DMS153 treated with DMSO at 0.1 percent for 48 hours (cell line): ENCODE measurements at regions not wholly inside any gene's neighbourhood (a gene's known extent, or its start where the extent isn't known, plus 50 kb on each side); places are given as distances from the start of the nearest gene placed in this dataset.

Source experiments
- DNase-seq: peaks from one replicate; lab custom pipeline; 2025; ENCODE audit not compliant: unreplicated experiment; lab: John Stamatoyannopoulos, UW

DNA sequence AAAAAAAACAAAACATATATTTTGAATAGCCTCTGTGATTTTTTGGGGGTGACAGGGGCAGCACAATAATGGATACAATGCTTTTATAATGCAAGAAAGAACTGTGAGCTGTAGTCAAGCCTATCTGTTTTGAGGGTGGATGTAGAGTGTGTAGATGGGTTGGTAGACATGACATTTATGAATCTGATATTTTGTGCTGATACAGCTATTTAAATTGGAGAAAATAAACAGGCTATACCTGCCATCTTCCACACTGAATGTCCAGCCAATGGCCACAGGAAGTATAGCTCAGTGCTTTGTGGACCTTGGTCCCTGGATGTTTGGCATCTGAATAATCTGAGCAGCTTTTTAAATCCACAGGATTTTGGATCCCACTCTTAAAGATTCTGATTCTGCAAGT is 175.0 kb downstream of the NEDD1 start:
- no peak for DNase-seq

DNA sequence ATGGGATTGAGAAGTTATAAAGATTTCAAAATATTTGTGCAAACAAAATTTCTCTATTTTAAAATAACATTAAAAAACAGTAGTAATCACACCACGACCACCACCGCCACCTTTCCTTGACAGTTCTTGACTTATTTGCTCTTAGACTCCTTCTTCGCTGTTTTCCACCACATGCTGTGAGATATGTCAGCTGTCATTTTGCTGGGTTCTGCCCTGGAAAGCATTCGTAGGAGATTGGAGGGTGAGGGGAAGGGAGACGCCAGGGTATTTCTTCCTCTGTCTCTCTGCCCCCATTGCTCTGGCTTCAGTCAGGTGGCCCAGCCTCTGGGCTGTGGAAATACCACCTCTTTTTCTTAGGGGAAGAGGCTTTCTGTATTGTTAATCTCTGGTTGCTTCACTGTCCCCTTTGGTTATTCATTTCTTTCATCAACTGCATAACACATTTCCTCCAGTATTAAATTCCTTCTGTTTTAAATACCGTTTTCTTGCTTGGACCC is 186.2 kb downstream of the NEDD1 start:
- no peak for DNase-seq

DNA sequence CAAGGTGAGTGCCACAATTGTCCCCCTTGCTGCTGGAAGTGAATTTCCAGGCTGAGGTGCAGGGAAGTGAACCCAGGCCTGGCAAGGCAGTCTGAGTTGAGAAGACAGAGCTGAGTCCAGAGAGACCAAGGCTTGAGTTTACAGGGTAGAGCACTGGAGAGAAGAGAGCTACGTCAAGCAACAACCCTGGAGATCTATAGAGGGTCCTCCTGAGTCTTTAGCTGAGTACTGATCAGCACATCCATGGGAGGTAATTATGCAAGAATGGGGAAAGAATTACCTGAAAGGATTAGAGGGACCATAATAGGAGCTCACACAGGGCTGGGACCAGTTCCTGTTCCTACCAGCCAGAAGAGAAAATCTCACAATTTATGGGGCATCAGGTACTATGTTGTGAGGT is 190.7 kb downstream of the NEDD1 start:
- DNase-seq, result no peak

DNA sequence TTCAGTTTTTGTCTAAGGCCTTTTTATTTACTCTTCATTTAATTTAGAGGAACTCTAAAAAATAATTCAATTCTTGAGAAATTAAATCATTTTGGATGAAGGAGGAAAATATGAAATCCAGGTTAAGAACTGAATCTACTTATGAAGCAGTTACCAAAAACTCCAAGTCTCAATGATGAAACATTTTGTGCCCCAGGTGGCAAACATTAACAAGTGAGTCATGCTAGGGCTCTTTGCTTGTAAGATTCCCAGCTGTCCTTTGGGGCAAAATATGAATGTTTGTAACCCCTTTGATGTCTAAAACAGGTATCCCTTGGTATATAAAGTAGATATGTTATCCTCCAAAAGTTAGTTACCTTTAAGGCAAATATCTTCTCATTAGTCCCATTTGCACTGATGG is 202.4 kb downstream of the NEDD1 start:
- no peak for DNase-seq

DNA sequence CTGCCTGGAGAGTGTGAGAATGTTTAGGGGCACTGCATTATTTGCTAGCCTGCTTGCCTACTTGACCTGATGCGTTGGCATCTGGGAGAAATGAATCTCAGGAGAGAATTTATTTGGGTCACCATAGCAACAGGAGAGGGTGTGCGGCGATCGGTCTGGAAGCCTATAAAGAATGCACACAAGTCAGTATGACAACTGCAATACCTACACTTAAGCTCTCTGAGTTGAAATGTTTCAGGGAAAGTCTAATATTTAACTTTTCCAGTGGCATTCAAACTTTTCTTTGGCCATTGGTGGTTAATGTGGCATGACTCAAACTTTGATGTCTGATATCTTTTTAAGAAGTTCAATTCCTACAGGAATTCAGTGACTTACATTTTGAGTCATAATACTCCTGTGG is 205.1 kb downstream of the NEDD1 start:
- no peak for DNase-seq

DNA sequence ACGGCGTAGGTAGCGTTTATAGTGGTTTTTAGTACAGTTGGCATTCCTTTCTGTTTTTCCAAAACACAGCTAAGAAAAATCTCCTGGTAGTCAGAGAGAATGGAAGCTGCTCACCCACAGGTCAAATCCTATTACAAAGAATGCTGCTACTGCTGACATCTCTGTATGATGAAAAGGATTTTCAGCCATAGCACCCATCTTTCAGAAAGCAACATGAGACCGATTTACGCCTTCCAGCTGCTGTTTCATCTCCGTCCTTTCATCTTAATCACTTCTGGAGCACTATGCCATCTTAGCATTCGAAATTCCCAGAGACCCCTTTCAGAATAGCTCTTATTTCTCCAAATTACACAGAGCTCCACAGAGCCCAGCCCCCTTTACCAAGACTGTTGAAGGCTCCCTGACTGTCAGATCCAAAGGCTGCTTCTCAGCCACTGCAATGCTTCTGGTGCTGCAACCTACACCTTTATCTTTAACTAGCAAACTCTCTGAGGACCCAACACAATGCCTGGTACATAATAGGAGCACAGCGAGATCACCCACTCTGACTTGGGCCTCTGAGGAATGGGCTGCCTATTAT is 211.8 kb downstream of the NEDD1 start:
- no peak for DNase-seq

DNA sequence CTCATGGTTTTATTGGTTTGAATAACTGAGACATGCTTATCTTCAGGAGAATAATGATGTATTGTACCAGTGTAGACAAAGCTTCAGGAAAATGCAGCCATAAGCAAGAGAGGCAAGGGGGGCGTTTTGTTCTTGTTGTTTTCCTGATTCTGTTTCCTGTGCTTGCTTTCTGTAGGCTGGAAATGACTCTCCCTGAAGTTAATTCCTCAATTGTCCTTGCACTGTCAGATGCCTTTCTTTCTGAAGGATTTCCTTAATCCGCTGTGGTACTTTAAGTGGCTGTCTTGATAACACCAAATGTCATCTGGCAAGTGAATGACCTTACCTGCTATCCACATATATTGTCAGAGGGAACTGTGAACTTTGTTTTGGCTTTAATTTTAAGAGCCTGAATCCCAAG is 220.0 kb downstream of the NEDD1 start:
- DNase-seq, result no peak

DNA sequence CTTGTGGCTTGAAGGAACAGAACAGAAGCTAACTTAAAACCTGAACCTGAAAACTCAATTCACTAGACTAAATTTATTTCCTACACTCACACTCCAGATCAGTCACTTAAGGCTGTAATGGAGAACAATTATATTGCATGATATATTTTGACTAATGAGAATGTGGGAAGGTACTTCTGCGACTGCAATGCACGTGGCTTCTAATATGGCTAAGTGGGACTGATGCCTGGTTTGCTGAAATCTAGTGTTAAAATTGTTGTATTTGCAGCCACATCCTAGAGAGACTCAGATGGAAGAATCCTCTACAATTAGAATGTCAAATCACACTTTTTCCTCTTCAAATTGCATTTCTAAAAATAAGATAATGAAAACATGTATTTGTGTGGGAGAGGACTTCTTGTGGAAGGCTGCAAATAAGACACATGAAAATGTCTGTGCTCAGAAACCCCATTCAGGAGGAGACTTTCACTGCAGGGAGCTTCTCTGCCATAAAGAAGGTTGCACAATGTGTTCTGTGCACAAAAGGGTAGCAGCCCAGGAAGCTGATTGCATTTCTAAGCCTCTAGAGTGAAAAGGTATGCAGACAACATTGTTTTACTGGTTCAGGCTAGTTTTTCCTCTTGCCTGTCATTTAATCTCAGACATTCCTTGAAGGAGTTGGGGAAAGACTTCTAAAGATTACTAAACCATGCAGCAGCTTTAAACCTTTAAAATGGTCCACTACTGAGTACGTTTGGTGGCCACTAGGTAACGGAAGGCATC is 224.3 kb downstream of the NEDD1 start:
- no peak for DNase-seq

DNA sequence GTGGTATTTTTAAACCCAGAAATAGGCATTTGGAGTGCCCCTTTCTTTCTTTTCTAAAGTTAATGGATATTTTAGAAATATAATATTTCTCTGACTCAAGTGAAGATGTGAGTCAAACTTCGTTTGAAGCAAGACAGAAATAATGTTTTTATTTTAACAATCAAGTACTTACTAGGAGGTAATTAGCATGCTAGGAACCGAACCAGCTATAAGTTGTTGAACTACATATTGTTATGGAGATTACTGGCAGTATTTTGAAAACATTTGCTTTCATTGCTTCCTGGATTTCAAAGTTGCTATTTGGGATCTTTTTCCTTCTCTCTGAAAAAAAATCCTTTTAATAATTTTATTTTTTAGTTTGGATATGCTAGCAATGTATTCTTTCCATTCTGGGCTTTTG is 225.2 kb downstream of the NEDD1 start:
- no peak for DNase-seq

DNA sequence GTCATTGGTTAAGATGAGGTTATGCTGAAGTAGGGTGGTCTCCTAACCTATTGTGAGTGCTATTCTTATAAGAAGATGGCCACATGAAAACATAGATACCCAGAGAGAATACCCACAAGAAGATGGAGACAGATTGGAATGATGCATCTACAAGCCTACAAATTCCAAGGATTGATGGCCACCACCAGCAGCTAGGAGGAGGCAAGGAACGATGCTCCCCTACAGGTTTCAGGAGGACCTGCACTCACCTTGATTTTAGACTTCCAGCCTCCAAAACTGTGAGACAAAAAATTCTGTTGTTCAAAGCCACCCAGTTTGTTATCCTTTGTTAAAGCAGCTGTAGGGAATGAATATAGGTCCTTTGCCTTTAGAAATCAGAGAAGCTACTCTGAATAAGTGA is 227.4 kb downstream of the NEDD1 start:
- DNase-seq, result no peak

DNA sequence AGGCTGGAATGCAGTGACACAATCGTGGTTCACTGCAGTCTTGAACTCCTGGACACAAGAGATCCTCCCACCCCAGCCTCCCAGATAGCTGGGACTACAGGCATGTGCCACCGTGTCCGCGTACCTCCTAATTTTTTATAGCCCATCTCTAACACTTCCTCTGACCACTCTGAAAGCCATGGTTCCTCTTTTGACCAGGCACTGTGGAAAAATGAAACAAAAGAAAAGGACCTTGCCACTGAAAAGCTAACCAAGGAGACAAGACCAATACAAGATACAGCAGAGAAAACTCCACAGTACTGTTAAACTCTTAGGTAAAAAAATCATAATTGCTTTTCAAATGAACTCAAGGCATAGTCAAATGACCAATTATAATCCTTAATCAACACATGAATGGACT is 233.3 kb downstream of the NEDD1 start:
- no peak for DNase-seq

DNA sequence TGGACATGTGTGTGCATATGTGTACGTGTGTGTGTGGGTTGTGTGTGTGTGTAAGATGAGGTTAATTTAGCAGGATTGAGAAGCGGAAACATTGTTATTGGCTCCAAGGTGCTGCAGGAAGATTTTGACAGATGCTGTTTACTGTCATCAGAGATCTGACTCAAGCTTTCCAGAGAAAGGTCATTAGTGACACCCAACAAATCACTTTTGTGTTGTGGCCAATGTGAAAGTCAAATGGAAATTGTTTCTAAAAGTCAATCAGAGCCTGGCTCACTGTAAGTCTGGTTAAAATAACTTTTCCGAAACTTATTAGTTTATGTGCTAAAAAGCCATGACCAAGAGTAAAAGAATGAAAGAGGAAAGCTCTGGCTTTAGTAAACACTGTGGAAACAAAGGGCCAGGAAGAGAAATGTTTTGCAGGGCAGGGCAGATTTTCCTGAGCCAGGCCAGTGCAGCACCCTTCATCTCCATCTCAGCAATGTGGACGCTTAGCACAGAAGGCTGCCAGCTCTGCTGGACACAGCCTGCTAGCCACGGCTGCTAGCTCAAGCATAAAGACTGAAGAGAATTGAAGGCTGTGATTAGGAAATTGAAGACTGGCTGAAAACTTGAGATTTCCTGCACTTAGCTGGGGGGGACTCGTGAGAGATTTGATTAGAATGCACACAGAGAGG is 235.8 kb downstream of the NEDD1 start:
- no peak for DNase-seq

DNA sequence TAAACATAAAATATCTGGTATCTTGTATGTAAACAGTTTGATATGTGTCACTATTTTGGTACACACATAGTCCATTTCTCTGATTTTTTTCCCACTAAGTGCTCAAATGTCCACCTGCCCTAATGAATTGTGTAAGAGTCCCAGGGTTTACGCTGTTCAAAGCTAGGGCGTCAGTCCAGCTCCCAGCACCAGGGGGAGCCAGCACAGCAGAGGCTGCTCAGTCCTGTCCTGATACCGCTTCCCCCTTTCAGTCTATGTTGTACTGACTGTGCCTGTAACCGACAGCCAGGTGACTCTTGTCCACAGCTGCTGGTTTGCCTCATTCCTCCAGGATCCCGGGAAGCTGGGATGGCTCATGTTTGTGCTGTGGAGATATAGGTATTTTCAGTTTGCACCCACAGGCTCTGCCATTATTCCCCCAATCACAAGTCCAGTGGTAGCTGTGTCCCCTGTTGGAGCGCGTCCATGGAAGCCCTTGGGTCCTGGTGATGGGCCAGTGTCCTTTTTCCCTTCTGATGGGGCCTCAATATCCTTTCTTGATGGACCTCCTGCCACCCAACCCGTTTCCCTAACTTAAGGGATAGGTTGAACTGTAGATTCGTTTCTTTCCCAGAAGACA is 242.0 kb downstream of the NEDD1 start:
- no peak for DNase-seq

DNA sequence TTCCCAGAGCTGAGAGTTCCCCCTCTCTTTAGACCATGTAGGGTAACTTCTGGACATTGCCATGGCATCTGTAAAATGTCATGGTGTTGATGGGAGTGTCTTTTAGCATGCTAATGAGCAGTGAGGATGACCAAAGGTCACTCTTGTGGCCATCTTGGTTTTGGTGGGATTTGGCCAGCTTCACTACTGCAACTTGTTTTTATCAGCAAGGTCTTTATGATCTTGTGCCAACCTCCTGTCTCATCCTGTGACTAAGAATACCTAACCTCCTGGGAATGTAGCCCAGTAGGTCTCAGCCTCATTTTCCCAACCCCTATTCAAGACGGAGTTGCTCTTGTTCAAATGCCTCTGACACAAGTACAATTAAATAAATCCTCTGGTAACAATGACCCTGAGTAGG is 244.4 kb downstream of the NEDD1 start:
- no peak for DNase-seq

DNA sequence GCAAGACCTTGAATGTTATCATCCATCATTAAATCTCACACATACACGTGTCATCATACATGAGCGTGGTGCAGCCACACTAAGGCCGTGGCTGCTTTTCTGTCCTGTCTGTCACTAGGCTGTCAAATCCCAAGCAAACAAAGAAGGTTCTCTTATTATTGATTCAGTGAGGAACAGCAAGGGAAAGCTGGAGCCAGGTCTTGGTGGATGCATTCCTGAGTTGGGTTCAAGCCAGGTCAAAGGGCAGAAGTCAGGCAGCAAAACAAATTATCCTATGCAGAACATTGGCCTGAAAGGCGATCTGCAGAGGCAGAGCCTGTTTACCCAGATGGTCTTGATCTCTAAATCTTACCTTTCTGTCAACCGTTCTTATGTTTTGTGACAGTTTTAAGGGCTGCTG is 252.3 kb downstream of the NEDD1 start:
- DNase-seq, result no peak

DNA sequence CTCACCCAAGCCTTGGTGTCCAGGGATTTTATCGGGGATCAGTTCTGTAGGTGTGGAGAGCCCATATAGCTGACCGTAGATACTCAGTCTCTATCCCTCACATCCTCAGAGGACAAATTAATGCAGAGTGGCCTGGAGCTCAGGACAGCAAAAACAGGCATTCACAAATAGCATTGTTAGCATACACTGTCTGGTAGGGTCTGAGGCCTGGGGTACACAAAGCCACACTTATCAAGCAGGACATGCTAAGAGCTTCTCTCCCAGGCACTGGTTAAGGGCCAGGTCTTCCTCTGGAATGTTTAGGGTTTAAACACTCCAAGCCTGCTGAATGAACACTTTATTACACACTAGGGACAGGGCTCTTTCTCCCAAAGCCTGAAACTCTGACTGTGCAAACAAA is 253.2 kb downstream of the NEDD1 start:
- no peak for DNase-seq

DNA sequence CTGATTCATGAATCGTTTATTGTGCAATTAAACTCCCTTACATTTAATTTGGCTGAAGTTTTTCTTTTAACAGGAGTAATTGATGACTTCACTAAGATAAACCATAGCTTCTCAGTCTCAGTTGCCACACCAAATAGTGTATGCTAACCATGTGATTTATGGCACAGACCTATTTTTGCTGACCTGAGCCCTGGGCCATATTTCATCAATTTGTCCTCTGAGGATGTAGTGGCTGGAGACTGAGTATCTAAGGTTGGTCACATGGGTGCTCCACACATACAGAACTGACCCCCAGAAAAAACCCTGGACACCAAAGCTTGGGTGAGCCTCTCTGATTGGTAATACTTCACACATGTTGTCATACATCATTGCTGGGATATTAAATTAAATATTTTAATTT is 255.1 kb downstream of the NEDD1 start:
- DNase-seq, result no peak

DNA sequence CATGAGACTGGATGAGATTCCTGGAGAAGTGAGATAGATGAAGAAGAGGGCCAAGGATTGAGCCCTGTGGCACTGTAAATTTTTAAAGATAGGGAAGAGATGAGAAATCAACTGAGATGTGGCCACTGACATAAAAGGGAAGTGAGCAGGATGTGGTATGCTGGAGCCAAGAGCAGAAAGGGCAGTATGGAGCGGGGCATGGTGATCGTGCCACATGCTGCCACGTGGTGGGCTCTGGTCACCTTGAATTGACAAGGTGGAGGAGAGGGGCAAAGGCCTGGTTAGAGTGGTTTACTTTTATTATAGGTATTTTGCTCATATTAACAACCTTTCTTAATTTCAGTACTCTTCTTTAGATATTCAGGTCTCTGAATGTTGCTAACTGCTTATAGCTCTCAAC is 257.9 kb downstream of the NEDD1 start:
- no peak for DNase-seq

DNA sequence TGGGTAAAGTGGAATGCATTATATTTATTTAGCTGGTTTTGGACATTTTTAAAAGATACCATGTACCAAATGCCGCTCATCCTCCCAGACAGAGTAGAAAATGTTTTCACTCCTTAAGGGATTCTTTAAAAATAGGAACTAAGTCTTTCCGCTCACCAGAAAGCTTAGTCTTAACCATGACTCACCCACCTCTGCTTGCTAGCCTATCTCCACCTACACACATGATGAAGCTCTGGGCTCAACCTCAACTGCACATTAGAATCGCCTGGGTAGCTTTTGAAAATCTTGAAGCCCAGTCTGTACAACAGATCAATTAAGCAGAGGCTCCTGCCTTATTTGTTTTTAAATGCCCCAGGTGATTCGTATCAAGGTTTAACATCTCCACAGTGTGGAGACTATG is 260.5 kb downstream of the NEDD1 start:
- no peak for DNase-seq

DNA sequence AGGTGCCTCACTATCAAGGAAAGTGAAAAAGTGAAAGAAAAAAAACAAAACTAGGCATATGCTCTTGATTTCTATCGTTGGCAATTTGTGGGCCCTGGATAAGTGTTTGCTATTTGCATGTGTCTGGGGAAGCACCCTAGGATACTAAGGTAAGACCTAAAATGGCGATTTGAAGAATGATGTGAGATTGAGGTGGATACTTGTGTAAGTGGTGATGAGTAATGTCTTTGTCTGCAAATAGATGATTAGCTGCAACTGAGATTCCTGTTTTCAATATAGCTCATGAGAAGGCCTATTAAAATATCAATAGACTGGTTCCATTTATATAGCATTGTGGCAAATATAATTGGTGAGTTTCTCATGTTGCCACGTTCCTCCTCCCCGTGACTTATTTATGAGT is 261.7 kb downstream of the NEDD1 start:
- peak; percentile 56 for DNase-seq

DNA sequence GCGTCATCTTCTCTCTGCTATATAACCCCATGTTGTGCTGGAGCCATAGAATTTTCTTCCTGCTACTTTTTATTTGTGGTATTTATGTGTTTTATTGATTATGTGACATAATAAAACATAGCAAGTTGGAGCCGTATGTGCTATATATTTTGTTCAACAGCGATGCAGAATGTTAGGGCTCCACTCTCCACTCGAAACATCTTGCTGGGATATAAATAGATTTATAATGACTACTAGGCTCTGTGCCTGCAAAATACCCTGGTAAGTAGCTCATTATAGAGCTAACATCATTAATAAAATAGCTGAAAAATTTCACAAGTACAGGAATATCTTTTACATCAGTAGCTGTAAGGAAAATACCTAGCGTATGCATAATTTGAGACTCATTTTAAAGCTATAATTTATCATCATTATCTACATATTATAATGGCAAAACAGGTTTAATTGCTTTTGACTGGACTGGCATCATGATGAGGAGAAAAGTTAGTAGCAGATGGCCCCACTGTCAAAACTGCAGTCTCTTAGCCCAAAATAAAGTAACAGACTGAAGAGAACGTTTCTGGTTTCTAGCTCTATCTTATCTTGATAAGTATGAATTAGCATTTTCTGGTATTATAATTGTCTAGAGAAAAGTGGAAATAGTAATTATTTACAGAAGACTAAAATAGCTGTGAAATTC is 263.0 kb downstream of the NEDD1 start:
- no peak for DNase-seq
